ENCODE measurements at regions not wholly inside any gene's neighbourhood (a gene's known extent, or its start where the extent isn't known, plus 50 kb on each side); places are given as distances from the start of the nearest gene placed in this dataset.

GRCh38 chr2:88844960-88845359, 153.5 kb downstream of the RPIA start:
- TF ChIP-seq CTCF (conservative IDR thresholded peaks at IDR 0.05; ENCODE audit: low read depth in 2 of 2) (no peak), ETS1 (IDR thresholded peaks at IDR 0.05) (no peak)
